ENCODE measurements at regions not wholly inside any gene's neighbourhood (a gene's known extent, or its start where the extent isn't known, plus 50 kb on each side); places are given as distances from the start of the nearest gene placed in this dataset.

DNA sequence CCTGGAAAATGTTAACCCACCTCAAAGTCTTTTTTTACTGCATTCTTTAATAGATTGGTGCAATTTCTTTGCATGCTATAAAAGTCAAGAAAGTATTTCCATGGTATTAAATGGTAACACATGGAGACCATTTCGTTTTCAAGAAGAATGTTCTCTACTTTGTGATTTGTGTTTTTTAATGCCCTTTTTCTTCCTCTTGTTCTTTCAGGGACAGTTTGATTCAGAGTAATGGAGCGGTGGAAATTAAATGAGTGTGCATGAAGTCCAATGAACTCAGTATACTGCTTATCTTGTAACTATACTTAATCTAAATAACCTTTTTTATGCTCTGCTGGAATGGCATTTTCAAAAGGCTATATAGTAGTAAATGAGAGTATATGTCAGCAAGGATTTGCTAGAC, 507.0 kb upstream of the CDH6 start:
- TF ChIP-seq, protein P1, sequence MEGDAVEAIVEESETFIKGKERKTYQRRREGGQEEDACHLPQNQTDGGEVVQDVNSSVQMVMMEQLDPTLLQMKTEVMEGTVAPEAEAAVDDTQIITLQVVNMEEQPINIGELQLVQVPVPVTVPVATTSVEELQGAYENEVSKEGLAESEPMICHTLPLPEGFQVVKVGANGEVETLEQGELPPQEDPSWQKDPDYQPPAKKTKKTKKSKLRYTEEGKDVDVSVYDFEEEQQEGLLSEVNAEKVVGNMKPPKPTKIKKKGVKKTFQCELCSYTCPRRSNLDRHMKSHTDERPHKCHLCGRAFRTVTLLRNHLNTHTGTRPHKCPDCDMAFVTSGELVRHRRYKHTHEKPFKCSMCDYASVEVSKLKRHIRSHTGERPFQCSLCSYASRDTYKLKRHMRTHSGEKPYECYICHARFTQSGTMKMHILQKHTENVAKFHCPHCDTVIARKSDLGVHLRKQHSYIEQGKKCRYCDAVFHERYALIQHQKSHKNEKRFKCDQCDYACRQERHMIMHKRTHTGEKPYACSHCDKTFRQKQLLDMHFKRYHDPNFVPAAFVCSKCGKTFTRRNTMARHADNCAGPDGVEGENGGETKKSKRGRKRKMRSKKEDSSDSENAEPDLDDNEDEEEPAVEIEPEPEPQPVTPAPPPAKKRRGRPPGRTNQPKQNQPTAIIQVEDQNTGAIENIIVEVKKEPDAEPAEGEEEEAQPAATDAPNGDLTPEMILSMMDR (IDR thresholded peaks at IDR 0.05), result no peak
- TF ChIP-seq POLR2AphosphoS5 (IDR thresholded peaks at IDR 0.05), result no peak
- no peak for TF ChIP-seq EP300 (IDR thresholded peaks at IDR 0.05)
- TF ChIP-seq POLR2A (IDR thresholded peaks at IDR 0.05; ENCODE audit: low read depth), result no peak
